Sigmoid colon (tissue), 3 donors: ENCODE measurements at regions not wholly inside any gene's neighbourhood (a gene's known extent, or its start where the extent isn't known, plus 50 kb on each side); places are given as distances from the start of the nearest gene placed in this dataset.

ENCODE experiments used
- POLR2A ChIP-seq, 2 donors: fragments of 450-650 bp; IDR thresholded peaks; one replicate each; pipeline ENCODE4 v1.6.1; 2016; ENCODE audit warnings: antibody characterized with exemption in 2 of 2, mild to moderate bottlenecking in 2 of 2, moderate library complexity in 2 of 2
- TF ChIP-seq, protein P1 (sequence below), 4 experiments: fragments of 450-650 bp in 3 of 4; fragments of 200-600 bp in 1 of 4; IDR thresholded peaks; one replicate each; pipeline ENCODE4 v1.5.1; 2016 to 2019; ENCODE audit warnings: antibody characterized with exemption in 4 of 4, mild to moderate bottlenecking in 3 of 4, moderate library complexity in 2 of 4

GRCh38 chr6:139823808-139824126 is 449.3 kb upstream of the CITED2 start:
- TF ChIP-seq POLR2A (IDR thresholded peaks at IDR 0.05), result no peak
- TF ChIP-seq, protein P1, sequence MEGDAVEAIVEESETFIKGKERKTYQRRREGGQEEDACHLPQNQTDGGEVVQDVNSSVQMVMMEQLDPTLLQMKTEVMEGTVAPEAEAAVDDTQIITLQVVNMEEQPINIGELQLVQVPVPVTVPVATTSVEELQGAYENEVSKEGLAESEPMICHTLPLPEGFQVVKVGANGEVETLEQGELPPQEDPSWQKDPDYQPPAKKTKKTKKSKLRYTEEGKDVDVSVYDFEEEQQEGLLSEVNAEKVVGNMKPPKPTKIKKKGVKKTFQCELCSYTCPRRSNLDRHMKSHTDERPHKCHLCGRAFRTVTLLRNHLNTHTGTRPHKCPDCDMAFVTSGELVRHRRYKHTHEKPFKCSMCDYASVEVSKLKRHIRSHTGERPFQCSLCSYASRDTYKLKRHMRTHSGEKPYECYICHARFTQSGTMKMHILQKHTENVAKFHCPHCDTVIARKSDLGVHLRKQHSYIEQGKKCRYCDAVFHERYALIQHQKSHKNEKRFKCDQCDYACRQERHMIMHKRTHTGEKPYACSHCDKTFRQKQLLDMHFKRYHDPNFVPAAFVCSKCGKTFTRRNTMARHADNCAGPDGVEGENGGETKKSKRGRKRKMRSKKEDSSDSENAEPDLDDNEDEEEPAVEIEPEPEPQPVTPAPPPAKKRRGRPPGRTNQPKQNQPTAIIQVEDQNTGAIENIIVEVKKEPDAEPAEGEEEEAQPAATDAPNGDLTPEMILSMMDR (IDR thresholded peaks at IDR 0.05), result no peak
